PC-3 (cell line): ENCODE measurements at regions not wholly inside any gene's neighbourhood (a gene's known extent, or its start where the extent isn't known, plus 50 kb on each side); places are given as distances from the start of the nearest gene placed in this dataset.

Experiments
- CTCF ChIP-seq: fragments of 300-600 bp; sonication (generic); conservative IDR thresholded peaks from 2 replicates; pipeline ENCODE4 v1.5.1; 2017; ENCODE audit warnings: antibody characterized with exemption, low read depth, mild to moderate bottlenecking, low read length
- EZH2 ChIP-seq: fragments of 300-600 bp; sonication (generic); IDR thresholded peaks from one replicate; pipeline ENCODE4 v1.6.1; 2017; ENCODE audit warnings: antibody characterized with exemption, mild to moderate bottlenecking, low read length; ENCODE audit not compliant: unreplicated experiment
- EZH2phosphoT487 ChIP-seq: fragments of 300-600 bp; sonication (generic); IDR thresholded peaks from 2 replicates; pipeline ENCODE4 v1.6.1; 2018; ENCODE audit warnings: mild to moderate bottlenecking, antibody characterized with exemption, low read length, borderline replicate concordance

GRCh38 chr5:171639205-171639621, 146.4 kb upstream of the SMIM23 start:
- no peak for TF ChIP-seq CTCF
- TF ChIP-seq EZH2 = no peak
- no peak for TF ChIP-seq EZH2phosphoT487
